Hypothalamus (tissue), 51 donors: ENCODE measurements at regions not wholly inside any gene's neighbourhood (a gene's known extent, or its start where the extent isn't known, plus 50 kb on each side); places are given as distances from the start of the nearest gene placed in this dataset.
A peak's percentile ranks its signal among the peaks of the same experiment; 100 is the strongest.
"Not testable (repeated sequence)": the region's sequence is repeated elsewhere in the genome, so short reads cannot be mapped to it uniquely, and the experiment has no call there.

Source experiments
- DNase-seq, 51 donors: peaks; one replicate each; lab custom pipeline; 2025; lab: John Stamatoyannopoulos, UW

GRCh38 chr10:91002656-91003055, 81.8 kb upstream of the ANKRD1 start:
- no peak for DNase-seq

GRCh38 chr10:91003379-91003778, 82.5 kb upstream of the ANKRD1 start:
- DNase-seq, result not testable (repeated sequence)

- DNase-seq, result not testable (repeated sequence)
Measured at GRCh38 chr10:91005276-91005675, 84.4 kb upstream of the ANKRD1 start.

- peak in 39 of 51 donors; percentile 8 to 89 (median 30) for DNase-seq
Measured at GRCh38 chr10:91006001-91006751, 85.3 kb upstream of the ANKRD1 start.

- DNase-seq, result peak in 1 of 51 donors; percentile 27
Measured at GRCh38 chr10:91006752-91007346, 86.0 kb upstream of the ANKRD1 start.

GRCh38 chr10:91007655-91008054, 86.8 kb upstream of the ANKRD1 start:
- no peak for DNase-seq

- DNase-seq, result no peak
Measured at GRCh38 chr10:91009121-91009520, 88.2 kb upstream of the ANKRD1 start.

GRCh38 chr10:91010952-91011351, 90.1 kb upstream of the ANKRD1 start:
- DNase-seq, result no peak

GRCh38 chr10:91012502-91012901, 91.6 kb upstream of the ANKRD1 start:
- DNase-seq, result no peak

- DNase-seq, result no peak
Measured at GRCh38 chr10:91013985-91014384, 93.1 kb upstream of the ANKRD1 start.

- DNase-seq, result no peak
Measured at GRCh38 chr10:91017198-91017597, 96.3 kb upstream of the ANKRD1 start.

GRCh38 chr10:91021901-91022300, 101.0 kb upstream of the ANKRD1 start:
- peak in 2 of 51 donors; percentile 32 to 45 for DNase-seq

GRCh38 chr10:91022390-91022789, 101.5 kb upstream of the ANKRD1 start:
- DNase-seq, result peak in 1 of 51 donors; percentile 48

- DNase-seq, result peak in 37 of 51 donors; percentile 3 to 92 (median 42)
Measured at GRCh38 chr10:91022924-91023699, 102.2 kb upstream of the ANKRD1 start.

- DNase-seq, result peak in 6 of 51 donors; percentile 1 to 77 (median 14)
Measured at GRCh38 chr10:91023700-91024398, 103.0 kb upstream of the ANKRD1 start.

GRCh38 chr10:91024541-91024940, 103.7 kb upstream of the ANKRD1 start:
- peak in 1 of 51 donors; percentile 47 for DNase-seq

GRCh38 chr10:91032611-91033206, 111.8 kb upstream of the ANKRD1 start:
- DNase-seq, result peak in 2 of 51 donors; percentile 4 to 13

GRCh38 chr10:91033324-91033950, 112.5 kb upstream of the ANKRD1 start:
- DNase-seq, result no peak

- DNase-seq, result no peak
Measured at GRCh38 chr10:91034042-91034441, 113.2 kb upstream of the ANKRD1 start.
